ENCODE measurements at regions not wholly inside any gene's neighbourhood (a gene's known extent, or its start where the extent isn't known, plus 50 kb on each side); places are given as distances from the start of the nearest gene placed in this dataset.

- Histone ChIP-seq H3K23ac (ENCODE audit: low read depth, low read length) (no peak overlapping the region), H3K27me3 (ENCODE audit: control insufficient read depth, insufficient read depth, low read length) (no peaks in the 10 kb centered on the region), H2BK15ac (ENCODE audit: low read depth, low read length) (no peak overlapping the region), H3K79me1 (ENCODE audit: low read depth in 1 of 2, low read length in 2 of 2) (peaks cover 8 to 16% of the 10 kb centered on the region in 2 experiments; a peak in 3 of 4 replicates), H2BK20ac (ENCODE audit: low read depth, low read length) (no peak overlapping the region), H4K91ac (ENCODE audit: insufficient read depth, low read depth, low read length) (no peak overlapping the region), H3K4me1 (ENCODE audit: control insufficient read depth, insufficient read depth, low read length) (peaks cover 16% of the 10 kb centered on the region), H2AK5ac (ENCODE audit: low read depth, low read length) (no peak overlapping the region), H3K4me3 (ENCODE audit: insufficient read depth, low read depth, low read length) (no peak overlapping the region), H3K27ac (ENCODE audit: insufficient read depth, low read length) (no peak overlapping the region), H3K9me1 (ENCODE audit: insufficient read depth, low read length) (peaks cover 9% of the 10 kb centered on the region; the same call in 1 of the 2 replicates), H3K9me3 (ENCODE audit: control insufficient read depth, insufficient read depth, low read length) (no peaks in the 10 kb centered on the region), H4K20me1 (ENCODE audit: insufficient read depth, low read length) (peaks cover 3% of the 10 kb centered on the region; the same call in 1 of the 2 replicates), H2AK9ac (replicated peaks; ENCODE audit: low read depth, low read length, poor library complexity) (no peak overlapping the region), H2BK5ac (ENCODE audit: low read depth, low read length, poor library complexity, severe bottlenecking) (no peak overlapping the region), H3K18ac (ENCODE audit: low read depth, low read length) (no peak overlapping the region), H3K4me2 (ENCODE audit: low read depth, low read length) (no peak overlapping the region), H4K8ac (ENCODE audit: low read depth in 2 of 2, low read length in 2 of 2) (no peak overlapping the region), H4K5ac (ENCODE audit: low read depth, low read length) (no peak overlapping the region), H3K14ac (replicated peaks; ENCODE audit: low read depth, low read length) (no peak overlapping the region), H3K4ac (ENCODE audit: low read depth, low read length) (no peak overlapping the region), H2AFZ (replicated peaks; ENCODE audit: low read length, poor library complexity) (no peak overlapping the region), H2BK120ac (ENCODE audit: low read depth, low read length) (no peak overlapping the region), H3K9ac (ENCODE audit: low read depth, low read length) (no peak overlapping the region), H3K36me3 (ENCODE audit: control insufficient read depth, insufficient read depth, low read length) (peaks cover 2% of the 10 kb centered on the region; the same call in 1 of the 2 replicates), H3K56ac (ENCODE audit: extremely low read depth, insufficient read depth, low read length) (no peak overlapping the region)
- in situ Hi-C loops (cut with MboI; ENCODE audit: low sequenced_read_pairs) (no loop called here), dilution Hi-C loops (cut with HindIII; ENCODE audit: low sequenced_read_pairs, unreplicated experiment) (no loop called here), intact Hi-C loops (cut with micrococcal nuclease) (no loop called here)
- TF ChIP-seq CEBPB (IDR thresholded peaks at IDR 0.05; ENCODE audit: low read depth, low read length) (peak; percentile 88), SMC3 (IDR thresholded peaks at IDR 0.05; ENCODE audit: low read depth, low read length) (no peak), CHD1 (IDR thresholded peaks at IDR 0.05; ENCODE audit: low read depth, low read length) (no peak), MXI1 (IDR thresholded peaks at IDR 0.05; ENCODE audit: borderline replicate concordance, low read depth, low read length) (no peak), POLR2A (IDR thresholded peaks at IDR 0.05; ENCODE audit: low read depth, low read length) (no peak)
- DNase-seq (peak; percentile 42), ATAC-seq (ENCODE audit: low read depth) (no peak)
- BruUV-seq (replicated peaks): no TSS peak
- POLR2A ChIA-PET (ENCODE audit: unreplicated experiment): no interaction called here
- CTCF ChIA-PET: no interaction called here
Measured at GRCh38 chrX:74246524-74246923, 57.5 kb upstream of the ZCCHC13 start.

Measured in IMR-90 (cell line).